ENCODE measurements at regions not wholly inside any gene's neighbourhood (a gene's known extent, or its start where the extent isn't known, plus 50 kb on each side); places are given as distances from the start of the nearest gene placed in this dataset.

- TF ChIP-seq CTCF (IDR thresholded peaks at IDR 0.05) (no peak), EP300 (IDR thresholded peaks at IDR 0.05) (no peak), POLR2A (IDR thresholded peaks at IDR 0.05) (no peak)
These were observed 113.4 kb downstream of the FBXO8 start for GRCh38 chr4:174170091-174170490.
